SHP77 (cell line): ENCODE measurements at regions not wholly inside any gene's neighbourhood (a gene's known extent, or its start where the extent isn't known, plus 50 kb on each side); places are given as distances from the start of the nearest gene placed in this dataset.

Experiments used
- DNase-seq, 2 experiments: peaks; one replicate each; lab custom pipeline; 2025; lab: John Stamatoyannopoulos, UW

DNA sequence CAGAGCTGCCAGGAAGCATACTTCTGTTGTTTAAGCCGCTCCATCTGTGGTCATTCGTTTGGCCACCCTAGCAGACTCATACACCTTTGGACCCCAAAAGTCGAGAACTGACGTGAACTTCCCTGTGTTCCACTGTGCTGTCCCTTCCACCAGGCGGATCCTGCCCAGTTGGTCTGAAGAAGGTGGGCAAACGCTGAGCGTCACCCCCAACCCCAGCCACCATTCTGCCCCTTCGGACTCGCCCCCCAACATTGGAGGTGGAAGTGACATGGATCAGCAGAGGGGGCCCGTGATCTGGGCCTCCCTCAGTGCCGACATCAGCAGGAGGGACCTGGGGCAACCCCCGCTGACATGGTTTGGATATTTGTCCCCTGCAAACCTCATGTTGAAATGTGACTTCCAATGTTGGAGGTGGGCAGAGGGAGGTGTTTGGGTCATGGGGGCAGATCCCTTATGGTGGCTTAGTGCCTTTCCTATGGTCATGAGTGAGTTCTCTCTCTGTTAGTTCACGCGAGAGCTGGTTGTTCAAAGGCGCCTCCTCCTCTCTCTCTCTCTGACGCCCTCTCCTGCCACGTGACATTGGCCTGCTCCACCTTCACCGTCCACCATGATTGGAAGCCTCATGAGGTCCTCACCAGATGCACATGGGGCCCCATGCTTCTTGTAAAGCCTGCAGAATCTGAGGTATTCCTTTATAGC lies 93.6 kb upstream of the ZNF507 start:
- no peak for DNase-seq

- DNase-seq = no peak
Observed at GRCh38 chr19:32252333-32252669, 93.1 kb upstream of the ZNF507 start.

DNA sequence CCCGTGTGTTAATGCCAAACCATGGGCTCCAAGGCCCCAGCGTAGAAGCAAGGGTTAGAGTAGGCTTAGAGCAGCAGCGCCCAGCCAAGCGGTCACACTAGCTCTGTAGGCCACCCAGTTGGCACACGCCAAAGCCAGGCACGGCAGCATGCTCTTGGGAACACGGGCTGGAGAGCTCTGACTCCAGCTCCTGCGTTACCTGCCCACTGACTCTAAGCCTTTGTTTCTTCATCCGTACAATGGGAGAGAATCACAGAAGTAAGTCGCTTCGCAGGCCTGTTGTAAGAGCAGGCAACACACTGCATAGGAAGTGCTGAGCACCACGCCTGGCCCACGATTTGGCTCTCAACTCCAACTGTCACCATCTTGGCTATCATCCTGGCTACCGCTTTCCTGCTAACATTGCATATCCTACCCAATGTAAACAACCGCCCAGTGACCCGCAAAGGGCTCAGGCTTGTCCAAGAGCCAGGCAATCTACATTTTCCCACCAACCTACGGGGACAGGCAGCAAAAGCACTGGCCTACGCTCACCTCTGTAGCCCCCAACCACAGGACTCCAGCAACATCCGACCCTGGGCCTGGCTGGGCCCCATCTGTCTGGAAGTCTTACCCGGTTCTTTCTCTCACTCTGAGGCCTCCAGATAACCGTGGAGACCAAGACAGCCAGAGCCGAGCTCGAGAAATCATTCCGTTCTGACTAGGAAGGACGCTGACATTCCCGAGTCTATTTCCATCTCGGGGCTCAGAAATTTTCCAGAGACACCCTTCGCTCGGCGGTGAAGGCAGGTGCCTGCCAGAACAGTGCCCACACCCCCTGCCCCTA lies 91.5 kb upstream of the ZNF507 start:
- no peak for DNase-seq

GRCh38 chr19:32254509-32254890 lies 90.9 kb upstream of the ZNF507 start:
- no peak for DNase-seq

DNA sequence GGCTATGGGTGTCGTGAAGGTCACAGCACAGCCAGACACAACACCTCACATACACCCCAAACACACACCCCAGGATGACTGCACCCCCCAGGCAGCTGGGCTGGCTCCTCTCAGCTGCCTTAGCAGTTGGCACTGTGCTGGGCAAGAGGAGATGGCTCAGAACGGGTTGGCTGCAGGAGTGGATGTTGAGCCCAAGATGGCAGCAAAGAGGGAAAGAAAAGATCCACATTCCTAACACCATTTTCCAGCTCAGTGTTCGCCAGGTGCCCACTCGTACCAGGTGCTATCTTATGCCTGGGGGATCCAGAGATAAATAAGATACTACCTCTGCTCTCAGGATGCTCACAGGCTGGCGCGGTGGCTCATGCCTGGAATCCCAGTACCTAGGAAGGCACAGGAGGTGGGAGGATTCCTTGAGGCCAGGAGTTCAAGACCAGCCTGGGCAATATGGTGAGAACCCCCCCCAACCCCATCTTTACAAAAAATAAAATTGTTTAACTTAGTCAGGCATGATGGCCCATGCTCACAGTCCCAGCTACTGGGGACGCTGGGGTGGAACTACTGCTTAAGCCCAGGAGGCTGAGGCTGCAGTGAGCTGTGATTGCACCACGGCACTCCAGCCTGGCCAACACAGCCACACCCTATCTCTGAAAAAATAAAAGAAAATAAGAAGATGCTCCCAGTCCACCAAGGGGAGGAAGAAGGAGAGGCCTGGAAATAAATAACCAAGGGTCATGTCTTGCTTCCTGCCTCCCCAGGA lies 89.7 kb upstream of the ZNF507 start:
- no peak for DNase-seq

GRCh38 chr19:32256341-32256975 lies 89.0 kb upstream of the ZNF507 start:
- DNase-seq = no peak

DNA sequence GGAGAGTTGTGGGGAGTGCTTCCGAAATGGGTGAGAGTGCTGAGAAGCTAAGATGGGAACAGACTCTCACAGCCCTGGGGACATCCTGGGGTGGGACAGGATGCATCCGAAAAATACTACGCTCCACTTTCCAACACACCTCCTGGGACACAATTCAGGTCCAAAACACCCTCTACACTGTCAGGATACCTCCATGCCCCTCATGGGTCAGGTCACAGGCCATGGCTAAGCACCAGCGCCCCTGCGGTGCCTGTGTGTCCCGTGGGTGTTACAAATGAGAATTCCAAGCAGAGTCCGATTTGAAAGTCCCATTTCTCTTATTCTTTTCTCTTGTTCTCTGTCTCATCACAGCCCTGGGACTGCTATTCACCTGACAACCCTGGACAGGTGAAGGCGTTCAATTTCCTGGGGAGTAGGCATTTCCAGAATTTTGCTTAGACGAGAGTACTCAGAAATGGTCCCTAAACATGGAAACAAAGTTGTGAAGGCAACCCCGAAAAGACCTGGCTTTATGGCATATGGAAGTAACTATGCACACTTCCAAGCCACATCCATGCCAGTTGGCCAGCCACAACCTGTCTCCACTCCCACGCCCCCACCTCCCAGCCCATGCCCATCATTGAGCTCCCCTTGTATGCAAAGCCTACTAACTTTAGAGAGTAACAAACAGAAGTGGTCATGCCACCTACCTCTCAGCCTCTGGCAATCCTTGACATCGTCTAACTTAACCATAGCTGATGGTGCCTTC lies 87.9 kb upstream of the ZNF507 start:
- DNase-seq = no peak

DNA sequence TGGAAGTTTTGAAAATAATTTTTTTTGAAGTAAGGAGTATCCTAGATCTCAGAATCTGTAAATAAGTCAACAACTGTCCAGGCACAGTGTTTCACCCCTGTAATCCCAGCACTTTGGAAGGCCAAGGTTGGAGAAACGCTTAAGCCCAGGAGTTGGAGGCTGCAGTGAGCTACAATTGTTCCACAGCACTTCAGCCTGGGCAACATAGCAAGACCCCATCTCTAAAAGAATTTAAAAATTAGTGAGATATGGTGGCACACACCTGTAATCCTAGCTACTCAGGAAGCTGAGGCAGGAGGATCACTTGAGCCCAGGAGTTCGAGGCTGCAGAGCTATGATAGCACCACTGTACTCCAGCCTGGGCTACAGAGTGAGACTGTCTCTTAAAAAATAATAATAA lies 87.2 kb upstream of the ZNF507 start:
- DNase-seq = no peak

DNA sequence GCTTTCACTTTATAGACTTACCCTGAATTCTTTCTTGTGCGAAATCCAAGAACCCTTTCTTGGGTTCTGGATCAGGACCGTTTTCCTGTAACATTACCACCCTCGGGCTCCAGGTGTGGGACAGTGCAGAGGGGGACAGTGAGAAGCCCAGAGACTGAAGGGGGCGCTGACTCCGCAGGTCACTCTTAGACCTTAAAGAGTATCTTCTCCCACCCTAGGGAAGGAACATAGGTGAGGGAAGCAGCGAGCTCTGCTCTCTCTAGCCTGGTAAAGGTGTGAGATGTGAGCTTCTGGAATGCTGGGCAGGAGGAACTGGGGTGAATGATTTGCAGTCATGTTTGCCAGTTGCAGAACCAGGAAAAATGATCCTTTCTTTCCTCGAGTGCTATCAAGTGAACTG lies 80.8 kb upstream of the ZNF507 start:
- no peak for DNase-seq

- DNase-seq = no peak
Observed at GRCh38 chr19:32265995-32266394, 79.4 kb upstream of the ZNF507 start.

DNA sequence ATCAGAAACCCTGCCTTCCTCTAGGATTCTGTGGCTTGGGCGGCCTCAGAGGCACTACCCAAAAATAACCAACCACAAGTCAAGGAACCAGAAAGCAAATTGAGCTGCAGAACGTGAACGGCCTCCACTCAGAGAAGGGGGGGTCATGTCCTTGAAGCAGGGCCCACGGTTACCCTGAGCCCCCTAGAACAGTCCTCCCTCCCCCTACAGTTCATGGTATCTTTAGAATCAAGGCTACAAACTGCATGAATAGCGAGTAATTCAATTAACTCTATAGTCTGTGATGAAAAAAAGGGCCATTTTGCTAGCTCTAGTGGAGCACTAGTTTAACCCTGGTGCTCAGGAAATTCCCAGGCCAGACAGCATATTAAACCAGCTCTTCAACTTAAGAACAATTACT lies 79.0 kb upstream of the ZNF507 start:
- no peak for DNase-seq

GRCh38 chr19:32268381-32268780 lies 77.0 kb upstream of the ZNF507 start:
- no peak for DNase-seq

DNA sequence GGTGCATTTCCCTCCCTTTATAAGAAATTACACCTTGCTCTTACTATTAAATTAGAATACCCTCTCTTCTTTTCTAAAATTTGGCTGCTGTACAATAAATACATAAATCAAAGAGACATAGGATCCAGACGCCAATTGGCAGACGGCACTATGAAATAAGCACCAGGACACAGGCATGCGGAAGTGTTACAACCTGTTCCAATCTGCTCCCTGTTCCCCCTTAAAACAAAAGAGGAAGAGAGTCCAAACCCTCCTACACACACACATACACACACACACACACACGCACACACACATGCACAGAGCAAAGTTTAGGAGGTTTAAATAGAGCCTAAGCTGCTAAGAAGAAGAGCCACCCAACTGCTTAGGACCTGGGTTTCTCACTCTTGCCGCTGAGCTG lies 75.6 kb upstream of the ZNF507 start:
- no peak for DNase-seq

DNA sequence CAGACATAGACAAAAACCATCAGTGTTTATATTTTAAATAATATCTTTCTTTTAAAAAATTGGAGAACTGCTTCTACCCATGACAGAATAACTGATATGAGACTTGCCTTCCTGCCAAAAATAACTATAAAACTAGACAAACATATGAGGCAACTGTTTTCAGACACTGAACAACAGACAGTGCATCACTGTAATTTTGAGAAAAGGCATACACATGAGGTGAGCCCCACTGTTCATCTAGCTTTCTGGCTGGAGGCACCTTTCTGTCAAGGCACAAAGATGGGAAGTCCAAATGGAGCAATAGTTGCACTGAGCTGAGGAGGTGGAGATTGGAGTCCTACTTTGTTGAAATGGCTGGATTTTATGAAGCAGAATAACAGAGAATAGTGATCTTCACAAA lies 71.9 kb upstream of the ZNF507 start:
- no peak for DNase-seq

GRCh38 chr19:32287086-32287485 lies 58.3 kb upstream of the ZNF507 start:
- DNase-seq = no peak

GRCh38 chr19:32287811-32288227 lies 57.6 kb upstream of the ZNF507 start:
- peak; percentile 48 to 57 for DNase-seq

- DNase-seq = no peak
Observed at GRCh38 chr19:32289566-32290210, 55.7 kb upstream of the ZNF507 start.

DNA sequence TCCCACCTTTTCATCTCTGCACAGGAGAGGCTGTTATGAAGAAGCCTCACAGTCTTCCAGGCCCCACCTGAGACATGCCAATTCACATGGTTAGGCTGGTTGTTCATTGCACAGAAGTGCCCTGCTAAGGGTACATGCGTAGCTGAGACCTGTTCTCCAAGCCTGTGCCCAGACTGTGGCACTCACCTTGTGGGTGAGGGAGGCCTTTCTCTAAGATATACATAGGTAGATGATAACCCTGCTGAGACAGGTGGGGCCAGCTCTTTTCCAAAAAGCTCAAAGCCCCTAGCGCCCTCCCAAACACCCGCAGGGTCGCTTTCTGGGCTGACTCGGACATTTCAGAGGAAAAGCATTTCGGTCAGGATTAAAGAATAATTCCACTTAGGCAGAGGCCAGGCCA lies 53.5 kb upstream of the ZNF507 start:
- no peak for DNase-seq

- DNase-seq = no peak
Observed at GRCh38 chr19:32294871-32295438, 50.5 kb upstream of the ZNF507 start.
